ENCODE measurements at regions not wholly inside any gene's neighbourhood (a gene's known extent, or its start where the extent isn't known, plus 50 kb on each side); places are given as distances from the start of the nearest gene placed in this dataset.

- Histone ChIP-seq H3K9me3 (ENCODE audit: control insufficient read depth, insufficient read depth, low read depth, low read length) (no peaks in the 10 kb centered on the region), H3K4me1 (ENCODE audit: control insufficient read depth, insufficient read depth, low read length) (no peaks in the 10 kb centered on the region), H3K4me3 (ENCODE audit: low read depth in 2 of 2, low read length in 2 of 2) (no peak overlapping the region), H3K27me3 (ENCODE audit: control insufficient read depth, insufficient read depth, low read length) (no peaks in the 10 kb centered on the region), H3K36me3 (ENCODE audit: control insufficient read depth, insufficient read depth, low read length) (no peaks in the 10 kb centered on the region), H3K27ac (ENCODE audit: low read length) (no peak overlapping the region)
- no peak for TF ChIP-seq TCF7L2 (IDR thresholded peaks at IDR 0.05; ENCODE audit: low read depth, low read length)
- TF ChIP-seq SIN3A (IDR thresholded peaks at IDR 0.05; ENCODE audit: borderline replicate concordance, insufficient read depth, low read depth, low read length) = no peak
- TF ChIP-seq POLR2AphosphoS5 (IDR thresholded peaks at IDR 0.05; ENCODE audit: low read depth, low read length) = no peak
- TF ChIP-seq REST (IDR thresholded peaks at IDR 0.05; ENCODE audit: insufficient read depth in 1 of 2, low read depth in 2 of 2, low read length in 1 of 2) = no peak
- no peak for TF ChIP-seq CTCF (IDR thresholded peaks at IDR 0.05)
- intact Hi-C loops (cut with micrococcal nuclease; ENCODE audit: unreplicated experiment) (no loop called here), in situ Hi-C loops (cut with HindIII; ENCODE audit: low pct_unique_long_range_greater_than_20kb, low sequenced_read_pairs) (no loop called here)
- DNase-seq (ENCODE audit: low read depth, low spot score) (no peak), ATAC-seq (no peak)
- ChIA-PET POLR2A (no interaction called here), CTCF (no interaction called here)
- no TSS peak for BruUV-seq (replicated peaks)
Measured at GRCh38 chr4:28402751-28403150, 1542.1 kb downstream of the STIM2 start.

GRCh38 chr4:28421221-28421620 lies 1560.6 kb downstream of the STIM2 start:
- ChIA-PET POLR2A (no interaction called here), CTCF (no interaction called here)
- Histone ChIP-seq H3K9me3 (ENCODE audit: control insufficient read depth, insufficient read depth, low read depth, low read length) (no peaks in the 10 kb centered on the region), H3K27me3 (ENCODE audit: control insufficient read depth, insufficient read depth, low read length) (no peaks in the 10 kb centered on the region), H3K27ac (ENCODE audit: low read length) (no peak overlapping the region), H3K4me1 (ENCODE audit: control insufficient read depth, insufficient read depth, low read length) (no peaks in the 10 kb centered on the region), H3K36me3 (ENCODE audit: control insufficient read depth, insufficient read depth, low read length) (no peaks in the 10 kb centered on the region), H3K4me3 (ENCODE audit: low read depth in 2 of 2, low read length in 2 of 2) (no peak overlapping the region)
- TF ChIP-seq REST (IDR thresholded peaks at IDR 0.05; ENCODE audit: insufficient read depth in 1 of 2, low read depth in 2 of 2, low read length in 1 of 2) = no peak
- no peak for TF ChIP-seq TCF7L2 (IDR thresholded peaks at IDR 0.05; ENCODE audit: low read depth, low read length)
- no peak for TF ChIP-seq SIN3A (IDR thresholded peaks at IDR 0.05; ENCODE audit: borderline replicate concordance, insufficient read depth, low read depth, low read length)
- TF ChIP-seq POLR2AphosphoS5 (IDR thresholded peaks at IDR 0.05; ENCODE audit: low read depth, low read length) = no peak
- TF ChIP-seq CTCF (IDR thresholded peaks at IDR 0.05) = no peak
- intact Hi-C loops (cut with micrococcal nuclease; ENCODE audit: unreplicated experiment) = no loop called here
- DNase-seq (ENCODE audit: low read depth, low spot score) (no peak), ATAC-seq (no peak)
- in situ Hi-C loops (cut with HindIII; ENCODE audit: low pct_unique_long_range_greater_than_20kb, low sequenced_read_pairs) = no loop called here
- BruUV-seq (replicated peaks) = no TSS peak

All from Panc1 (cell line).